IPS-20b (cell line): ENCODE measurements at regions not wholly inside any gene's neighbourhood (a gene's known extent, or its start where the extent isn't known, plus 50 kb on each side); places are given as distances from the start of the nearest gene placed in this dataset.

Source experiments
- H3K27ac ChIP-seq: one replicate; pipeline ENCODE4 v1.5.1; 2013; ENCODE audit warnings: low read length
- H3K27me3 ChIP-seq: 2 replicates; pipeline ENCODE4 v1.6.1; 2013; ENCODE audit warnings: mild to moderate bottlenecking, low read length, inconsistent platforms; ENCODE audit not compliant: insufficient read depth
- H3K36me3 ChIP-seq: 2 replicates; pipeline ENCODE4 v1.6.1; 2013; ENCODE audit warnings: low read depth, mild to moderate bottlenecking, inconsistent platforms, low read length, moderate library complexity; ENCODE audit not compliant: insufficient read depth
- H3K4me1 ChIP-seq: 2 replicates; pipeline ENCODE4 v1.6.1; 2013; ENCODE audit warnings: mild to moderate bottlenecking, control low read depth, inconsistent platforms, low read length, moderate library complexity; ENCODE audit not compliant: insufficient read depth
- H3K4me3 ChIP-seq: 2 replicates; pipeline ENCODE4 v1.5.1; 2013; ENCODE audit warnings: mild to moderate bottlenecking, low read length, inconsistent platforms
- H3K9ac ChIP-seq: 2 replicates; pipeline ENCODE4 v1.6.1; 2013; ENCODE audit warnings: low read depth, mild to moderate bottlenecking, inconsistent platforms, low read length, moderate library complexity
- H3K9me3 ChIP-seq: 2 replicates; pipeline ENCODE4 v1.6.1; 2013; ENCODE audit warnings: mild to moderate bottlenecking, low read depth, low read length, inconsistent platforms; ENCODE audit not compliant: insufficient read depth

DNA sequence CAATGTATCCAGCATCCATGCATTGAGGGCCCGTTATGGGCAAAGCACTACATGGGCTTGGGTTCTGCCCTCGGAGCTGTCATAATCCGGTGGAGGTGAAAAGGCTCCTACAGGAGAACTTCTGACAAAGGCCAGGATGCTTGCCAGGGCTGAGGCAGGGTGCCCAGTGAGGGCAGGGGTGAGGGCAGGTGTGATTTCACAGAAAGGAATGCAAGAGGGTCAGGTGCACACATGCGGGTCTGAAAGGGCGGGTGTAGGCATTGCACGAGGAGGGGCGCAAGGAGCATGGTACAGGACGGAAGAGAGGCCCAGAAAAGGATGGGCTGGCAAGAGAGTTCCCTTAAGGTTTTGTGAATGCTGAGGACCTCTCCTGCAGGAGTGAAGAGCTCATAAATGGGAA, 348.0 kb downstream of the BTBD3 start:
- Histone ChIP-seq H3K27ac (no peak overlapping the region), H3K9me3 (no peaks in the 10 kb centered on the region), H3K27me3 (no peaks in the 10 kb centered on the region), H3K9ac (no peak overlapping the region), H3K4me1 (no peaks in the 10 kb centered on the region), H3K36me3 (no peaks in the 10 kb centered on the region), H3K4me3 (no peak overlapping the region)

DNA sequence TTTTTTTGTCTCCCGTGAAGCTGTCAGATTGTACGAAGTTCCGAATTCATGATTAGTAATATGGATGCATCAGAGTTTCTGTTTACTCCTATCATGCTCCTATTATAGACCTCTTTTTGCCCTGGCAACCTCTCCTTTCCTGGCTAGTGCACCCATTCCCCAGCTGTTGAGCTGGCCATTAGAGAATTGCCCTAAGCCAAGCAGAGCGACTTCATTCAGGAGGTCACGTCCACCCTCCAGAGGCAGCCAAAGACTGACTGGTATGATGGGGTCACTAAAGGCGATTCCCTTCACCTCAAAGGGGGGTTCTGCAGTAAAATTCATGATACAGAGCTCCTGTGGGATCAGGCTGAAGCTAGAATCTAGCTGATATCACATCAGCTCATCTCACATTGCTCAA, 351.9 kb downstream of the BTBD3 start:
- H3K27me3 ChIP-seq, result no peaks in the 10 kb centered on the region
- no peaks in the 10 kb centered on the region for H3K9me3 ChIP-seq
- no peaks in the 10 kb centered on the region for H3K4me1 ChIP-seq
- no peak overlapping the region for H3K9ac ChIP-seq
- H3K36me3 ChIP-seq, result no peaks in the 10 kb centered on the region
- no peak overlapping the region for H3K4me3 ChIP-seq
- H3K27ac ChIP-seq, result no peak overlapping the region

DNA sequence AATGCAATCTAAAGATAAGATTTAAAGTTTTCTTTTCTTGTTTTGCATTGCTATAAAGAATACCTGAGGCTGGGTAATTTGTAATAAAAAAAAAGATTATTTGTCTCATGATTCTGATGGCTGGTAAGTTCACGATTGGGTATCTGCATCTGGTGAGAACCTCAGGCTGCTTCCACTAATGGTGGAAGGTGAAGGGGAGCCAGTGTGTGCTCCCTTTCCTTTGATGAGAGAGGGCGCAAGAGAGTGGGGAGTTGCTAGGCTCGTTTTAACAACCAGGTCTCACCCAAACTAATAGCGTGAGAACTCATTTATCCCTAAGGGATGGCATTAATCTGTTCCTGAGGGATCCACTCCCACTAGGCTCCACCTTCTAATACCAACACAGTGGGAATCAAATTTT, 353.2 kb downstream of the BTBD3 start:
- Histone ChIP-seq H3K9me3 (no peaks in the 10 kb centered on the region), H3K4me3 (no peak overlapping the region), H3K9ac (no peak overlapping the region), H3K36me3 (no peaks in the 10 kb centered on the region), H3K27ac (no peak overlapping the region), H3K4me1 (no peaks in the 10 kb centered on the region), H3K27me3 (no peaks in the 10 kb centered on the region)

DNA sequence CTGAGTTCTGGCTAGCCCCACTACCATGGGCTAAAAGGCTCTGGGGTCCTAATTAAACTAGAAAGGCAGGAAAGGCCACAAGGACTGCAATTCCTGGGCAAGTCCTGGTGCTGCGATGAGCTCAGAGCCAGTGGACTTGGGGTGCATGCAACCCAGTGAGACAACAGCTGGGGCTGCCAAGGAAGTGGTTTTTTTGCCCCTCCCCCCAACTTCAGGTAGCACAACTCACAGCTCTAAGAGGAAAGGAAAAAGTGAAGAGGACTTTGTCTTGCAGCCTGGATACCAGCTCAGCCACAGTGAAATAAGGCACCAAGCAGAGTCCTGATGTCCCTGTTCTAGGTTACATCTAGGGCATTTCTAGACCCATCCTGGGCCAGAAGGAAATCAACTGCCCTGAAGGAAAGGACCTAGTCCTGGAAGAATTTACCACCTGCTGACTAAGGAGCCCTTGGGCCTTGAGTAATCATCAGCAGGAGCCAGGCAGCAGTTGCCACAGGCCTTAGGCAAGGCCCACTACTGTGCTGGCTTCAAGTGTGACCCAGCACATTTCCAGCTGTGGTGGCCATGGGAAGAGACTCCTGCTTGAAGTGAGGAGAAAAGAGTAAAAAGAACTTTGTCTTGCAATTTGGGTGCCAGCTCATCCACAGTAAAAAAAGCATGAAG, 358.4 kb downstream of the BTBD3 start:
- no peak overlapping the region for H3K27ac ChIP-seq

DNA sequence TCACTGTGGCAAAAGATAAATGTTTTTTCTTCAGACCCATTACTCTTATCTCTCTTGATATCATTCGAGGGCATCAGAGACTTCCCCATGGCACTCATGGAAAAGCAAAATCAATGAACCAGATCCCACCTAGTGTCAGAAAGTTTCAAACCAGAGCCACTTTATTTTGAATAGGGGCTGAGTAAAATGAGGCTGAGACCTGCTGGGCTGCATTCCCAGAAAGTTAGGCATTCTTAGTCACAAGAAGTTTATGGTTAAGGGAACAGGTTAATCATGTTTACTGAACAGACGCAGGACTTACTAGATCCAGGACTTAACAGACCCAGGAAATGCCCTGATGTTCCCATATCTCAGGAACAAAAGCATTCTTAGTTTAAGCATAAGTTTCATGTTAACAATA, 369.9 kb downstream of the BTBD3 start:
- H3K9ac ChIP-seq, result no peak overlapping the region
- H3K27me3 ChIP-seq, result no peaks in the 10 kb centered on the region
- H3K9me3 ChIP-seq, result no peaks in the 10 kb centered on the region
- no peak overlapping the region for H3K4me3 ChIP-seq
- H3K36me3 ChIP-seq, result no peaks in the 10 kb centered on the region
- H3K4me1 ChIP-seq, result no peaks in the 10 kb centered on the region; the same call in 1 of the 2 replicates
- no peak overlapping the region for H3K27ac ChIP-seq

More for the DNA sequence above, 358.4 kb downstream of the BTBD3 start:
- H3K9ac ChIP-seq, result no peak overlapping the region
- H3K36me3 ChIP-seq, result no peaks in the 10 kb centered on the region
- H3K4me1 ChIP-seq, result no peaks in the 10 kb centered on the region
- H3K27me3 ChIP-seq, result no peaks in the 10 kb centered on the region
- no peak overlapping the region for H3K4me3 ChIP-seq
- H3K9me3 ChIP-seq, result no peaks in the 10 kb centered on the region

DNA sequence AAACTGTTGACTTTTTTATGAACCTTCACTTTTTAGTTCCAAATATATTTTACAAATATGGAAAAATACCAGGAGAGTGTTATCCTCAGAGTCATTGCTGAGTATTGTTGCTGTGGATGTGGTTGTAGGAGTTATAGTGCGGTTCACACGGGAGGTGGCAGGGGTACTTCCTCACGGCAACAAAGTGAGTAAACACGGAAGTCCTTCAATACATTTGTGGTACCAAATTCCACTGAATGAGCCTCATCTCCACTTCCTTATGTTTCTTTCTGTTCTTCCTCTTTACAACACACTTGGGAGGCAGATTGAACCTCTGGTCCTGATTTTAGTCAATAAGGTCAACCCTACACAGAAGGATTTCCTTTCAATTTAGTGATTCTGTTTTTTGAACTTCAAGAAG, 371.8 kb downstream of the BTBD3 start:
- no peak overlapping the region for H3K4me3 ChIP-seq
- no peak overlapping the region for H3K9ac ChIP-seq
- no peak overlapping the region for H3K27ac ChIP-seq
- no peaks in the 10 kb centered on the region for H3K36me3 ChIP-seq
- no peaks in the 10 kb centered on the region for H3K27me3 ChIP-seq
- H3K9me3 ChIP-seq, result no peaks in the 10 kb centered on the region
- H3K4me1 ChIP-seq, result no peaks in the 10 kb centered on the region; the same call in 1 of the 2 replicates

DNA sequence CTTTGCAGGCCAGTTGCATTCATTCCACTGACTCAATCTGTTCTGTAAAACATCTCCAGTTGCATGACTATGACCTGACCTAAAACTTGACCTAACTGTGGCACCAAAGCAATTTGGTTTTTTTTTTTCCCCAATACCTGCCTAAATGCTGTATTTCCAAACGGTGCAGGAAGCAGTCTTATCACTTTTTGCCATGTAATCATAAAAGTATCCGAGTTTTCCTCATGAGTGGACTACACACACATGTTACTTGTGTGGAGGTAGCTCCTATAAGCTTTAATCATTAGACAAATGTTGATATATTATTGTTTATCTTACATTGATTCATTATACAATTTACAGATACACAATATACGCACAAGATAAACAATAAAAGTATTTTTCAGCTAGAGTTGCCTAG, 373.7 kb downstream of the BTBD3 start:
- no peak overlapping the region for H3K27ac ChIP-seq
- H3K36me3 ChIP-seq, result no peaks in the 10 kb centered on the region
- H3K4me1 ChIP-seq, result no peaks in the 10 kb centered on the region; the same call in 1 of the 2 replicates
- no peaks in the 10 kb centered on the region for H3K9me3 ChIP-seq
- no peak overlapping the region for H3K9ac ChIP-seq
- H3K27me3 ChIP-seq, result no peaks in the 10 kb centered on the region
- H3K4me3 ChIP-seq, result no peak overlapping the region

DNA sequence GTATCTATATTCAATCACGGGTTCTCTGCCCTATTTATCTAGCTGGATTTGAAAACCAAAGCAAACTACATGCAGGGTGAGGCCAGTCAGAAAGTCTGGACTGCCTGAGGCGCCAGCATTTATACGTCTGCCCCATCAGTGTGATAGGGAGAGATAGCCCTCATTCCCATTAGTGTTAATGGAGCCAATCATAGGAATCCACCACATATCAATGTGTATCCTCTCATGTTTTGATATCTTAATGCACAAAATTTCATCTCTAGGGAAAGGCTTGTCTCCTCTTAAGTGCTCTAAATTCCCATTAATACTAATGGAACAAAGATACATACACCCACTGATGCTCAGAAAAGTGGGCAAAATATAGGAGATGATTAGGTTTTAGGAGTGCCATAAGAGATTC, 376.2 kb downstream of the BTBD3 start:
- Histone ChIP-seq H3K27ac (no peak overlapping the region), H3K9me3 (no peaks in the 10 kb centered on the region), H3K4me1 (no peaks in the 10 kb centered on the region), H3K9ac (no peak overlapping the region), H3K36me3 (no peaks in the 10 kb centered on the region), H3K4me3 (no peak overlapping the region), H3K27me3 (no peaks in the 10 kb centered on the region)

DNA sequence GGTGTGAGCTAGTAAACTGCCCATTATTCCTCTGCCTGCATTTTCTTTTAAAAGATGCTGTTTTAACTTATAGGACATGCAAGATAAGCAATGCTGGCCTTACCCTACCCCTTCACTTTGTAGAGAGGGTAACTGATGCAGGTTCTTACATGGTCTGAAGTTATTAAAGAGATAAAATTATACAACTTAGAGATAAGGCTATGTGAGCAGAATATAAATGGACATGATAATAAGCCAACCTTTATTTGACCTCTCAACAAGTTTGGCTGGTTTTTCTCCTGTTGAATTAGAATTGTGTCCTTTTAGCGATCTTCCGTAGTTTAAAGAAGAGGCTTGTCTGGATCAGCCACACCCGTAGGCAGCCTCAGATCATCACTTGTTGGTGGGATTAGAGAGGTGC, 377.0 kb downstream of the BTBD3 start:
- Histone ChIP-seq H3K9ac (no peak overlapping the region), H3K4me3 (no peak overlapping the region)

DNA sequence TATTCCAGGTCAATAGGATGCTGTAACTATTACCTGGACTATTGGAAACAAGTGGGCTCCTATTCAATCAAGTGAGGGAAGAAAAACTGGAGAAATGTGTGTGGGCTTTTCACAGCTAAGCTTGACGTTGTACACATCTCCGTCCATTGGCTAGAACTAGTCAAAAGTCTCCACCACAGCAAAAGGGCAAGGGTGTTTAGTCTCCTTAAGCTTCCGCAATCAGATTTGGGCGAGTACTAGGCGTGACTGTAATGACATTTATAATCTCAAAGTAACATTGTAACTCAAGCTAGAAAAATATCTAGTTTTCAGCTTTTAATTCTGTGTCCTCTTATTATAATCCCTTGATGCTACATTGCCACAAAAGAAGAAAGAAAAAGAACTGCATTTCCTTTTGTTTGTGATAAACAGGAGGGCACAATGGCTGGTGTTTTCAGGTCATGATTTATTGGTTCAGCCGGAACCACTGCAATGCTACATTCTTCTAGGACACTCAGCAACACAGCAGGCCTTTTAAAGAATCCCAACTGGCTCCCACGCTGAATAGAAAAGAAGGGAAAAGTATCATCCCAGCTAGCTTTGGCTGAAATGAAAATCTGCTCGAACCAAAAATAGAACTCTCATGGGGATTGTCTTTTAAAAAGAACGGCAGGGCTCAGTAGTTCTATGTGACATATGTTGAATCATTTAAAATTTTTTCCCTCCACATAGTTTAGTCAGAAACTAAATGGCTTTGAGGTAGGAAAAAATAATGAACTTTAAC, 387.7 kb downstream of the BTBD3 start:
- H3K36me3 ChIP-seq, result no peaks in the 10 kb centered on the region

More for the DNA sequence above, 377.0 kb downstream of the BTBD3 start:
- Histone ChIP-seq H3K27me3 (no peaks in the 10 kb centered on the region), H3K4me1 (no peaks in the 10 kb centered on the region), H3K27ac (no peak overlapping the region), H3K36me3 (no peaks in the 10 kb centered on the region), H3K9me3 (no peaks in the 10 kb centered on the region)

DNA sequence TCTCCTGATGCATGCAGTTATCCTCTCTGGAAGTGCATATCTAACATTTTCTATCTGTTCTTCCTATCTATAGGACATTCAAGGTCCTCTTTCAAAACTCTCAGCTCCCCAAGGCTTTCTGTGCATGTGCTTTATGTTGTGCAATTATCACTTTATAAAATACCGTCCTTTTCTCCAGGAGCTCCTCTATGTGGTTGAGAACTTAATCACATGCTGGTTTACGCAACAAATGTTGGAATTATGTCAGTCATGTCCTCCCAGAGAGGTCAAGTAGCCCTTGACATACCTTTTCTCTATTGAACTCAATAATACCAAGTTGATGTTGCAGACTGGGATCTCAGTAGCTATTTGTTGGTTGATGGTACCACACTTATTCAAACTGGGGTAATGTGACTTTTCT, 388.4 kb downstream of the BTBD3 start:
- Histone ChIP-seq H3K9ac (no peak overlapping the region), H3K27ac (no peak overlapping the region), H3K4me3 (no peak overlapping the region), H3K4me1 (no peaks in the 10 kb centered on the region), H3K9me3 (peaks cover 6% of the 10 kb centered on the region; the same call in 1 of the 2 replicates), H3K36me3 (no peaks in the 10 kb centered on the region), H3K27me3 (no peaks in the 10 kb centered on the region)

More for the DNA sequence above, 387.7 kb downstream of the BTBD3 start:
- Histone ChIP-seq H3K9ac (no peak overlapping the region), H3K9me3 (peaks cover 6% of the 10 kb centered on the region; the same call in 1 of the 2 replicates), H3K27ac (no peak overlapping the region), H3K4me1 (no peaks in the 10 kb centered on the region), H3K4me3 (no peak overlapping the region), H3K27me3 (no peaks in the 10 kb centered on the region)
